ENCODE measurements at regions not wholly inside any gene's neighbourhood (a gene's known extent, or its start where the extent isn't known, plus 50 kb on each side); places are given as distances from the start of the nearest gene placed in this dataset.

- Mint-ChIP-seq H3K36me3 (no peaks in the 10 kb centered on the region), H3K4me1 (peaks cover 0 to 2% (median 0%) of the 10 kb centered on the region in 4 donors)
- no peaks in the 10 kb centered on the region for H3K4me1 ChIP-seq (ENCODE audit: control insufficient read depth, insufficient read depth, low read length, poor library complexity, severe bottlenecking)
Observed at GRCh38 chr20:54290636-54291035, 82.7 kb downstream of the PFDN4 start.

GRCh38 chr20:54291339-54292010 lies 83.6 kb downstream of the PFDN4 start:
- no peak for ATAC-seq (ENCODE audit: low read depth in 2 of 2)
- H3K9me3 ChIP-seq (ENCODE audit: control insufficient read depth in 2 of 2, low read length in 2 of 2): no peaks in the 10 kb centered on the region
- no peak overlapping the region for H3K4me3 Mint-ChIP-seq
- DNase-seq: no peak
- H3K9me3 Mint-ChIP-seq: peaks cover 0 to 3% (median 0%) of the 10 kb centered on the region in 7 donors
- no peak overlapping the region for H3K27ac ChIP-seq (ENCODE audit: insufficient read depth, low read length, poor library complexity, severe bottlenecking)
- no peak overlapping the region for H3K4me3 ChIP-seq (ENCODE audit: low read depth, low read length)
- peaks cover 9% of the 10 kb centered on the region for H3K27me3 Mint-ChIP-seq
- H3K27ac Mint-ChIP-seq: no peak overlapping the region
- H3K27me3 ChIP-seq (ENCODE audit: control insufficient read depth, insufficient read depth, low read length): peaks cover 1% of the 10 kb centered on the region
- H3K4me1 ChIP-seq (ENCODE audit: control insufficient read depth, insufficient read depth, low read length, poor library complexity, severe bottlenecking): no peaks in the 10 kb centered on the region
- no peaks in the 10 kb centered on the region for H3K36me3 Mint-ChIP-seq
- H3K36me3 ChIP-seq (ENCODE audit: control insufficient read depth, insufficient read depth, low read length): no peaks in the 10 kb centered on the region
- no peaks in the 10 kb centered on the region for H3K4me1 Mint-ChIP-seq

More at GRCh38 chr20:54290636-54291035, 82.7 kb downstream of the PFDN4 start:
- Histone ChIP-seq H3K27ac (ENCODE audit: insufficient read depth, low read length, poor library complexity, severe bottlenecking) (no peak overlapping the region), H3K9me3 (ENCODE audit: control insufficient read depth in 2 of 2, low read length in 2 of 2) (no peaks in the 10 kb centered on the region), H3K27me3 (ENCODE audit: control insufficient read depth, insufficient read depth, low read length) (peaks cover 1% of the 10 kb centered on the region), H3K4me3 (ENCODE audit: low read depth, low read length) (no peak overlapping the region), H3K36me3 (ENCODE audit: control insufficient read depth, insufficient read depth, low read length) (no peaks in the 10 kb centered on the region)
- Mint-ChIP-seq H3K27me3 (peaks cover 4% of the 10 kb centered on the region), H3K4me3 (no peak overlapping the region), H3K9me3 (peaks cover 0 to 2% (median 0%) of the 10 kb centered on the region in 7 donors), H3K27ac (no peak overlapping the region)
- no peak for DNase-seq
- ATAC-seq (ENCODE audit: low read depth in 2 of 2): no peak

- H3K4me3 Mint-ChIP-seq: no peak overlapping the region
- no peak overlapping the region for H3K4me3 ChIP-seq (ENCODE audit: low read depth, low read length)
- H3K27ac ChIP-seq (ENCODE audit: insufficient read depth, low read length, poor library complexity, severe bottlenecking): no peak overlapping the region
- H3K9me3 ChIP-seq (ENCODE audit: control insufficient read depth in 2 of 2, low read length in 2 of 2): no peaks in the 10 kb centered on the region
- DNase-seq (no peak), ATAC-seq (ENCODE audit: low read depth in 2 of 2) (no peak)
- H3K27ac Mint-ChIP-seq: no peak overlapping the region
- peaks cover 1% of the 10 kb centered on the region for H3K27me3 ChIP-seq (ENCODE audit: control insufficient read depth, insufficient read depth, low read length)
- no peaks in the 10 kb centered on the region for H3K36me3 ChIP-seq (ENCODE audit: control insufficient read depth, insufficient read depth, low read length)
- no peaks in the 10 kb centered on the region for H3K36me3 Mint-ChIP-seq
- H3K4me1 Mint-ChIP-seq: no peaks in the 10 kb centered on the region
- peaks cover 0 to 3% (median 0%) of the 10 kb centered on the region in 7 donors for H3K9me3 Mint-ChIP-seq
- H3K4me1 ChIP-seq (ENCODE audit: control insufficient read depth, insufficient read depth, low read length, poor library complexity, severe bottlenecking): no peaks in the 10 kb centered on the region
- peaks cover 9% of the 10 kb centered on the region for H3K27me3 Mint-ChIP-seq
Observed at GRCh38 chr20:54292185-54292584, 84.3 kb downstream of the PFDN4 start.

GRCh38 chr20:54293526-54293925 lies 85.6 kb downstream of the PFDN4 start:
- Histone ChIP-seq H3K27me3 (ENCODE audit: control insufficient read depth, insufficient read depth, low read length) (peaks cover 1% of the 10 kb centered on the region), H3K4me1 (ENCODE audit: control insufficient read depth, insufficient read depth, low read length, poor library complexity, severe bottlenecking) (no peaks in the 10 kb centered on the region), H3K27ac (ENCODE audit: insufficient read depth, low read length, poor library complexity, severe bottlenecking) (no peak overlapping the region), H3K4me3 (ENCODE audit: low read depth, low read length) (no peak overlapping the region), H3K9me3 (ENCODE audit: control insufficient read depth in 2 of 2, low read length in 2 of 2) (no peaks in the 10 kb centered on the region), H3K36me3 (ENCODE audit: control insufficient read depth, insufficient read depth, low read length) (no peaks in the 10 kb centered on the region)
- peaks cover 0 to 2% (median 0%) of the 10 kb centered on the region in 7 donors for H3K9me3 Mint-ChIP-seq
- peaks cover 9% of the 10 kb centered on the region for H3K27me3 Mint-ChIP-seq
- H3K36me3 Mint-ChIP-seq: no peaks in the 10 kb centered on the region
- no peak for ATAC-seq (ENCODE audit: low read depth in 2 of 2)
- no peaks in the 10 kb centered on the region for H3K4me1 Mint-ChIP-seq
- DNase-seq: no peak
- no peak overlapping the region for H3K4me3 Mint-ChIP-seq
- H3K27ac Mint-ChIP-seq: no peak overlapping the region

GRCh38 chr20:54294094-54294493 lies 86.2 kb downstream of the PFDN4 start:
- peaks cover 0 to 2% (median 0%) of the 10 kb centered on the region in 7 donors for H3K9me3 Mint-ChIP-seq
- DNase-seq (no peak), ATAC-seq (ENCODE audit: low read depth in 2 of 2) (no peak)
- H3K9me3 ChIP-seq (ENCODE audit: control insufficient read depth in 2 of 2, low read length in 2 of 2): no peaks in the 10 kb centered on the region
- H3K36me3 ChIP-seq (ENCODE audit: control insufficient read depth, insufficient read depth, low read length): no peaks in the 10 kb centered on the region
- H3K4me3 Mint-ChIP-seq: no peak overlapping the region
- no peaks in the 10 kb centered on the region for H3K4me1 ChIP-seq (ENCODE audit: control insufficient read depth, insufficient read depth, low read length, poor library complexity, severe bottlenecking)
- H3K27ac ChIP-seq (ENCODE audit: insufficient read depth, low read length, poor library complexity, severe bottlenecking): no peak overlapping the region
- no peaks in the 10 kb centered on the region for H3K36me3 Mint-ChIP-seq
- H3K27ac Mint-ChIP-seq: no peak overlapping the region
- peaks cover 1% of the 10 kb centered on the region for H3K27me3 ChIP-seq (ENCODE audit: control insufficient read depth, insufficient read depth, low read length)
- peaks cover 9% of the 10 kb centered on the region for H3K27me3 Mint-ChIP-seq
- H3K4me3 ChIP-seq (ENCODE audit: low read depth, low read length): no peak overlapping the region
- H3K4me1 Mint-ChIP-seq: no peaks in the 10 kb centered on the region

- Mint-ChIP-seq H3K27me3 (peaks cover 9% of the 10 kb centered on the region), H3K27ac (no peak overlapping the region)
- H3K27ac ChIP-seq (ENCODE audit: insufficient read depth, low read length, poor library complexity, severe bottlenecking): no peak overlapping the region
Observed at GRCh38 chr20:54295686-54296085, 87.8 kb downstream of the PFDN4 start.

GRCh38 chr20:54305421-54305820 lies 97.5 kb downstream of the PFDN4 start:
- ATAC-seq (ENCODE audit: low read depth in 2 of 2) (no peak), DNase-seq (no peak)
- Histone ChIP-seq H3K27me3 (ENCODE audit: control insufficient read depth, insufficient read depth, low read length) (no peaks in the 10 kb centered on the region), H3K36me3 (ENCODE audit: control insufficient read depth, insufficient read depth, low read length) (no peaks in the 10 kb centered on the region), H3K4me3 (ENCODE audit: low read depth, low read length) (no peak overlapping the region), H3K27ac (ENCODE audit: insufficient read depth, low read length, poor library complexity, severe bottlenecking) (no peak overlapping the region), H3K9me3 (ENCODE audit: control insufficient read depth in 2 of 2, low read length in 2 of 2) (no peaks in the 10 kb centered on the region), H3K4me1 (ENCODE audit: control insufficient read depth, insufficient read depth, low read length, poor library complexity, severe bottlenecking) (no peaks in the 10 kb centered on the region)
- Mint-ChIP-seq H3K27me3 (no peaks in the 10 kb centered on the region), H3K36me3 (no peaks in the 10 kb centered on the region), H3K9me3 (no peaks in the 10 kb centered on the region), H3K4me3 (no peak overlapping the region), H3K27ac (no peak overlapping the region), H3K4me1 (no peaks in the 10 kb centered on the region)

More at GRCh38 chr20:54295686-54296085, 87.8 kb downstream of the PFDN4 start:
- H3K4me1 ChIP-seq (ENCODE audit: control insufficient read depth, insufficient read depth, low read length, poor library complexity, severe bottlenecking): no peaks in the 10 kb centered on the region
- H3K9me3 ChIP-seq (ENCODE audit: control insufficient read depth in 2 of 2, low read length in 2 of 2): no peaks in the 10 kb centered on the region
- DNase-seq: no peak
- no peaks in the 10 kb centered on the region for H3K4me1 Mint-ChIP-seq
- H3K4me3 ChIP-seq (ENCODE audit: low read depth, low read length): no peak overlapping the region
- no peak overlapping the region for H3K4me3 Mint-ChIP-seq
- no peak for ATAC-seq (ENCODE audit: low read depth in 2 of 2)
- no peaks in the 10 kb centered on the region for H3K36me3 Mint-ChIP-seq
- H3K9me3 Mint-ChIP-seq: peaks cover 0 to 2% (median 0%) of the 10 kb centered on the region in 7 donors
- peaks cover 1% of the 10 kb centered on the region for H3K27me3 ChIP-seq (ENCODE audit: control insufficient read depth, insufficient read depth, low read length)
- no peaks in the 10 kb centered on the region for H3K36me3 ChIP-seq (ENCODE audit: control insufficient read depth, insufficient read depth, low read length)

GRCh38 chr20:54306985-54307710 lies 99.3 kb downstream of the PFDN4 start:
- no peaks in the 10 kb centered on the region for H3K27me3 ChIP-seq (ENCODE audit: control insufficient read depth, insufficient read depth, low read length)
- H3K4me1 ChIP-seq (ENCODE audit: control insufficient read depth, insufficient read depth, low read length, poor library complexity, severe bottlenecking): no peaks in the 10 kb centered on the region
- no peak overlapping the region for H3K27ac Mint-ChIP-seq
- no peaks in the 10 kb centered on the region for H3K36me3 Mint-ChIP-seq
- ATAC-seq (ENCODE audit: low read depth in 2 of 2) (no peak), DNase-seq (no peak)
- no peaks in the 10 kb centered on the region for H3K9me3 Mint-ChIP-seq
- no peaks in the 10 kb centered on the region for H3K4me1 Mint-ChIP-seq
- H3K27ac ChIP-seq (ENCODE audit: insufficient read depth, low read length, poor library complexity, severe bottlenecking): no peak overlapping the region
- H3K4me3 ChIP-seq (ENCODE audit: low read depth, low read length): no peak overlapping the region
- H3K36me3 ChIP-seq (ENCODE audit: control insufficient read depth, insufficient read depth, low read length): no peaks in the 10 kb centered on the region
- no peak overlapping the region for H3K4me3 Mint-ChIP-seq
- H3K9me3 ChIP-seq (ENCODE audit: control insufficient read depth in 2 of 2, low read length in 2 of 2): no peaks in the 10 kb centered on the region
- no peaks in the 10 kb centered on the region for H3K27me3 Mint-ChIP-seq

Data from CD4-positive, CD25-positive, alpha-beta regulatory T cell (primary cell).